GM10266 (cell line): ENCODE measurements at regions not wholly inside any gene's neighbourhood (a gene's known extent, or its start where the extent isn't known, plus 50 kb on each side); places are given as distances from the start of the nearest gene placed in this dataset.
A peak's percentile ranks its signal among the peaks of the same experiment; 100 is the strongest.
"Not testable (repeated sequence)": the region's sequence is repeated elsewhere in the genome, so short reads cannot be mapped to it uniquely, and the experiment has no call there.

Experiments used
- DNase-seq: peaks from one replicate; pipeline ENCODE4 v3.0.0; 2012; ENCODE audit errors: extremely low spot score
- TF ChIP-seq, protein P1 (sequence below): IDR thresholded peaks from 2 replicates; pipeline ENCODE4 v1.5.1; 2012; ENCODE audit warnings: mild to moderate bottlenecking, low read depth; ENCODE audit not compliant: control insufficient read depth, insufficient read depth; ENCODE audit errors: missing control alignments

DNA sequence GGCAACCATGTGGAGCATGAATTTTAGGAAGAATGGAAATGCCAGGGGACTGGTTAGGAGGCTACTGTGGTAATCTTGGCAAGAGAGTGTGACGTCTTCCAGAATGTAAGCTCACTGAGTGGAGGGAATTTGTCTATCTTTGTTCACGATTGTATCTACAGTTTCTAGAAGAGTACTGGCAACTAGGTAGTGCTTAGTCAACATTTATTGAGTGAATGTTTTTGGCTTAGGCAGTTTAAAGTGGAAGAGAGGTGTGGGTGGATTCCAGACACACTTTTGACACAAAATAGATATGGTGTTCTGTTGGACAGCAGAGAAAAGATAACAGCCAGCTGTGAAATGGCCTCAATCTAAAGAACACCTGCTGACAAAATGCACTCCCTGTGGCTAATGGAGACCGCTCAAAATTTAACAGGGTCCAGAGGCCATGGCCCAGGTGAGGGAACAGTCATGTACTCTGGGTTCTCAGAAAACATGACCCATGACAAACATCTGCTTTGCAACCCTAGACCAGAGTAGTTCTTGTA lies 139.3 kb downstream of the GPX5 start:
- TF ChIP-seq, protein P1, sequence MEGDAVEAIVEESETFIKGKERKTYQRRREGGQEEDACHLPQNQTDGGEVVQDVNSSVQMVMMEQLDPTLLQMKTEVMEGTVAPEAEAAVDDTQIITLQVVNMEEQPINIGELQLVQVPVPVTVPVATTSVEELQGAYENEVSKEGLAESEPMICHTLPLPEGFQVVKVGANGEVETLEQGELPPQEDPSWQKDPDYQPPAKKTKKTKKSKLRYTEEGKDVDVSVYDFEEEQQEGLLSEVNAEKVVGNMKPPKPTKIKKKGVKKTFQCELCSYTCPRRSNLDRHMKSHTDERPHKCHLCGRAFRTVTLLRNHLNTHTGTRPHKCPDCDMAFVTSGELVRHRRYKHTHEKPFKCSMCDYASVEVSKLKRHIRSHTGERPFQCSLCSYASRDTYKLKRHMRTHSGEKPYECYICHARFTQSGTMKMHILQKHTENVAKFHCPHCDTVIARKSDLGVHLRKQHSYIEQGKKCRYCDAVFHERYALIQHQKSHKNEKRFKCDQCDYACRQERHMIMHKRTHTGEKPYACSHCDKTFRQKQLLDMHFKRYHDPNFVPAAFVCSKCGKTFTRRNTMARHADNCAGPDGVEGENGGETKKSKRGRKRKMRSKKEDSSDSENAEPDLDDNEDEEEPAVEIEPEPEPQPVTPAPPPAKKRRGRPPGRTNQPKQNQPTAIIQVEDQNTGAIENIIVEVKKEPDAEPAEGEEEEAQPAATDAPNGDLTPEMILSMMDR, result no peak
- no peak for DNase-seq

DNA sequence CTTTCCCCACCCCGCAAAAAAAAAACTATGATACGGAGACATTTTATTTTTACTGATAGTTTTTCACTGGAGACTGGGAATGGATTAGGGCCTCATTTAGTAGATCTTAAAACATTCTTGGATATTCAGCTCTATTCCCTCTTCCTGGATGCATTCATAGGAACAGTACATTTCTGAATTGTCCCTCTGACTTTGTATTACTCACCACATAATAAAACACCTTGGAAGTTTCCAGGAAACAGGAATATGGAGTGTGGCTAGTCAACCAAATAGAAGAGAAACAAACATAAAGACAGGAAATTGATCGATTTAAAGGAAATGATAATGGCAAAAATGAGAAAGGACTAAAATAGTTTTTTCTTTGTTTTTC lies 147.7 kb downstream of the GPX5 start:
- TF ChIP-seq, protein P1, result no peak
- DNase-seq, result no peak

DNA sequence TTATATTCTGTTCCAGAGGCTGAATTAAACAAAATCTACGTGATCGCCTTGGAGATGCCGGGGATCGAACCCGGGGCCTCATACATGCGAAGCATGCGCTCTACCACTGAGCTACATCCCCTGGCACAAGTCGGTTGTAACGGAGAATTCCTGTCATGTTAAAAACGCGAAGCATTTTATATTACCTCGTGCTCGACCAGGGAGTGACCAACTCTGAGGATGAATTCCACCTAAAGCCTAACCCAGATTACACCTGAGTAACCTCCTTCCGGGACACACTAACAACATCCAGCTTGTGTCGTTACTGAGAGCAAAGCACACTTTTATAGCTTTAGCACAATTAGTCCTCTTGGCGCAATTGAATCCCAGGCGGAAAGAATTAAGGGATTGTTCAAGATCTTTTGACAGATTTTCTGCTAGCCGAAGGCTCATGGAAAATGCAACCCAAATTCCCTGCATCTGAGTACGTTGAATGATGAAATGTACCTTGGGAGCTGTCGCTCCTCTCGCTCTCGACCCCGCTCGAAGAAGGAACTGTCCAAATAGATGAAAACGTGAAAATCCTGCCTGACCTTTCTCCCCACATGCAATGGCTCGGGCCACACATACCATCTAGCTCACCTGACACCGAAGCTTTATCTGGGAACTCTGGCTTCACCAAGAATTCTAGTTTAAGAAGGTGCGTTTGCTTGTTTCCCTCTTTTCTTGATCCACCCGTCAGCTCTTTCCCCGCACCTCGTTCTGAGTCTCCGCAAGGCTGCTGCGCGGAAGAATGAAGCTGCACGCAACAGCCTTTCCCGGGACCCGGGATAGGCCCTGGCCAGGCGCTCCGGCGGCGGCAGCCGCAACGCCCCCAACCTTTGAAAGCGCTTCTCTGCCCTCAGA lies 148.3 kb downstream of the GPX5 start:
- TF ChIP-seq, protein P1, result no peak
- peak; percentile 57 for DNase-seq

DNA sequence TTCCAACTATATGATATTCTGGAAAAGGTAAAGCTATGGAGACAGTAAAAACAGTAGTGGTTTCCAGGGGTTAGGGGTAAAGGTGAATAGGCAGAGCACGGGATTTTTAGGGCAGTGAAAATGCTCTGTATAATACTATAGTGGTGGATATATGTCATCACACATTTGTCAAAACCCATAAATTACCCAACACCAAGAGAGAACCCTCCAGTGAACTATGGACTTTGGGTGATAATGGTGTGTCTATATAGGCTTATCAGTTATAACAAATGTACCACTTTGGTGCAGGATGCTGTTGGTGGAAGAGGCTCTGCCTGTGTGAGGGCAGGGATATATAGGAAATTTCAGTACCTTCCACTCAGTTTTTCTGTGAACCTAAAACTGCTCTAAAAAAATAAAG lies 149.9 kb downstream of the GPX5 start:
- no peak for DNase-seq
- TF ChIP-seq, protein P1, result no peak

DNA sequence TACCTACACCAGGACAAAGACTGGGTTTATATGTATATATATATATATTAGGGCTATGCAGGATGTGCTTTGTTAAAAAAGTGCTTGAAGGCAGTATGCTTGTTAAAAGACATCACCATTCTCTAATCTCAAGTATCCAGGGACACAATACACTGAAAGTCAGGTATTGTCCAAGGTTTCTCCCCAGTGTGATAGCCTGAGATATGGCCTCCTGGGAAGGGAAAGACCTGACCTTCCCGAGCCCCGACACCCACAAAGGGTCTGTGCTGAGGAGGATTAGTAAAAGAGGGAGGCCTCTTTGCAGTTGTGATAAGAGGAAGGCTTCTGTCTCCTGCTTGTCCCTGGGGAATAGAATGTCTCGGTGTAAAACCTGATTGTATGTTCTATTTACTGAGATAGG lies 156.9 kb downstream of the GPX5 start:
- DNase-seq, result no peak

DNA sequence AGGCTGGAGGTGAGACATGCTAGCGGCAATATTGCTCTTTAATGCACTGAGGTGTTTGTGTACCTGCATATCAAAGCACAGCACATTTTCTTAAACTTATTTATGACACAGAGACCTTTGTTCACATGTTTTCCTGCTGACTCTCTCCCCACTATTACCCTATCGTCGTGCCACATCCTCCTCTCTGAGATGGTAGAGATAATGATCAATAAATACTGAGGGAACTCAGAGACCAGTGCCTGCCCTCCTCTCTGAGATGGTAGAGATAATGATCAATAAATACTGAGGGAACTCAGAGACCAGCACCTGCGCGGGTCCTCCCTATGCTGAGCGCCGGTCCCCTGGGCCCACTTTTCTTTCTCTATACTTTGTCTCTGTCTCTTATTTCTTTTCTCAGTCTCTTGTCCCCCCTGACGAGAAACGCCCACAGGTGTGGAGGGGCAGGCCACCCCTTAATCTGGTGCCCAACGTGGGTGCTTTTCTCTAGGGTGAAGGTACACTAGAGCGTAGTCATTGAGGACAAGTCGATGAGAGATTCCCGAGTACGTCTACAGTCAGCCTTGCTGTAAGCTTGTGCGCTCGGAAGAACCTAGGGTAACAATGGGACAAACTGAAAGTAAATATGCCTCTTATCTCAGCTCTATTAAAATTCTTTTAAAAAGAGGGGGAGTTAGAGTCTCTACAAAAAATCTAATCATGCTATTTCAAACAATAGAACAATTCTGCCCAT lies 157.4 kb downstream of the GPX5 start:
- DNase-seq, result not testable (repeated sequence)

More for the DNA sequence above, 156.9 kb downstream of the GPX5 start:
- TF ChIP-seq, protein P1, result no peak

DNA sequence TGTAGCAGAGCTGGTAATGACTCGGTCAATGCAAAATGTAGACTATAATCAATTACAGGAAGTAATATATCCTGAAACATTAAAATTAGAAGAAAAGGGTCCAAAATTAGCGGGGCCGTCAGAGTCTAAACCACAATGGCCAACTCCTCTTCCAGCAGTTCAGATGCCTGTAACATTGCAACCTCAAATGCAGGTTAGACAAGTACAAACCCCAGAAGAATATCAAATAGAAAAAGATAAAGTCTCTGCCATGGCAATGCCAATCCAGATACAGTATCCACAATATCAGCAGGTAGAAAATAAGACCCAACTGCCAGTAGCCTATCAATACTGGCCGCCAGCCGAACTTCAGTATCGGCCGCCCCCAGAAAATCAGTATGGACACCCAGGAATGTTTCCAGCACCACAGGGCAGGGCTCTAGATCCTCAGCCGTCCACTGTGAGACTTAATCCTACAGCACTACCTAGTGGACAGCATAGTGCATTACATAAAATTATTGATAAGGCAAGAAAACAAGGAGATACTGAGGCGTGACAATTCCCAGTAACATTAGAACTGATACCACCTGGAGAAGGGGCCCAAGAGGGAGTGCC lies 158.4 kb downstream of the GPX5 start:
- peak; percentile 22 for DNase-seq
- TF ChIP-seq, protein P1, result peak; percentile 71

DNA sequence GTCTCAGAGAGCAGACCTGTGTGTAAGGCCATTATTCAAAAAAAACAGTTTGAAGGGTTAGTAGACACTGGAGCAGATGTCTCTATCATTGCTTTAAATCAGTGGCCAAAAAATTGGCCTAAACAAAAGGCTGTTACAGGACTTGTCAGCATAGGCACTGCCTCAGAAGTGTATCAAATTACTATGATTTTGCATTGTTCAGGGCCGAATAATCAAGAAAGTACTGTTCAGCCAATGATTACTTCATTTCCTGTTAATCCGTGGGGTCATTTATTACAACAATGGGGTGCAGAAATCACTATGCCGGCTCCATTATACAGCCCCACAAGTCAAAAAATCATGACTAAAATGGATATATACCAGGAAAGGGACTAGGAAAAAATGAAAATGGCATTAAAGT lies 160.3 kb downstream of the GPX5 start:
- not testable (repeated sequence) for DNase-seq
